ENCODE measurements at regions not wholly inside any gene's neighbourhood (a gene's known extent, or its start where the extent isn't known, plus 50 kb on each side); places are given as distances from the start of the nearest gene placed in this dataset.

GRCh38 chr7:113825832-113826231 lies 93.0 kb downstream of the PPP1R3A start:
- no peak for DNase-seq

- no peak for DNase-seq
Observed at GRCh38 chr7:113824117-113824823, 94.5 kb downstream of the PPP1R3A start.

- no peak for DNase-seq
Observed at GRCh38 chr7:113819474-113819873, 99.3 kb downstream of the PPP1R3A start.

GRCh38 chr7:113816639-113817038 lies 102.2 kb downstream of the PPP1R3A start:
- no peak for DNase-seq

- no peak for DNase-seq
Observed at GRCh38 chr7:113813471-113813870, 105.3 kb downstream of the PPP1R3A start.

- no peak for DNase-seq
Observed at GRCh38 chr7:113812591-113813255, 106.1 kb downstream of the PPP1R3A start.

- DNase-seq: no peak
Observed at GRCh38 chr7:113810080-113810744, 108.6 kb downstream of the PPP1R3A start.

GRCh38 chr7:113809581-113809980 lies 109.2 kb downstream of the PPP1R3A start:
- no peak for DNase-seq

GRCh38 chr7:113806633-113807327 lies 112.0 kb downstream of the PPP1R3A start:
- DNase-seq: no peak

GRCh38 chr7:113805976-113806375 lies 112.8 kb downstream of the PPP1R3A start:
- no peak for DNase-seq

GRCh38 chr7:113804475-113805095 lies 114.2 kb downstream of the PPP1R3A start:
- DNase-seq: no peak

GRCh38 chr7:113801751-113802150 lies 117.1 kb downstream of the PPP1R3A start:
- no peak for DNase-seq

- no peak for DNase-seq
Observed at GRCh38 chr7:113800826-113801225, 118.0 kb downstream of the PPP1R3A start.

GRCh38 chr7:113799896-113800295 lies 118.9 kb downstream of the PPP1R3A start:
- no peak for DNase-seq

GRCh38 chr7:113797420-113798010 lies 121.3 kb downstream of the PPP1R3A start:
- no peak for DNase-seq

GRCh38 chr7:113796557-113796956 lies 122.3 kb downstream of the PPP1R3A start:
- DNase-seq: no peak

- no peak for DNase-seq
Observed at GRCh38 chr7:113794573-113794972, 124.2 kb downstream of the PPP1R3A start.

GRCh38 chr7:113793171-113793570 lies 125.6 kb downstream of the PPP1R3A start:
- no peak for DNase-seq

GRCh38 chr7:113790025-113790424 lies 128.8 kb downstream of the PPP1R3A start:
- no peak for DNase-seq

GRCh38 chr7:113787106-113787505 lies 131.7 kb downstream of the PPP1R3A start:
- no peak for DNase-seq

GRCh38 chr7:113784956-113785355 lies 133.9 kb downstream of the PPP1R3A start:
- no peak for DNase-seq

- no peak for DNase-seq
Observed at GRCh38 chr7:113784316-113784715, 134.5 kb downstream of the PPP1R3A start.
